Osteoblast (primary cell): ENCODE measurements at regions not wholly inside any gene's neighbourhood (a gene's known extent, or its start where the extent isn't known, plus 50 kb on each side); places are given as distances from the start of the nearest gene placed in this dataset.

Experiments used
- DNase-seq: peaks from one replicate; pipeline ENCODE4 v3.0.0; 2011; ENCODE audit warnings: low spot score, mixed read lengths; ENCODE audit not compliant: insufficient read length; ENCODE audit errors: missing footprints
- H2AFZ ChIP-seq: 2 replicates; pipeline ENCODE4 v1.6.0; 2011; ENCODE audit warnings: mild to moderate bottlenecking, low read length
- H3K27ac ChIP-seq: 2 replicates; pipeline ENCODE4 v1.5.1; 2011; ENCODE audit warnings: mild to moderate bottlenecking, low read depth, low read length, moderate library complexity
- H3K27me3 ChIP-seq: 2 replicates; pipeline ENCODE4 v1.6.0; 2012; ENCODE audit warnings: mild to moderate bottlenecking, control low read depth, inconsistent platforms, low read length, moderate library complexity; ENCODE audit not compliant: insufficient read depth
- H3K36me3 ChIP-seq: 2 replicates; pipeline ENCODE4 v1.5.1; 2011; ENCODE audit warnings: mild to moderate bottlenecking, low read length, control low read depth, moderate library complexity; ENCODE audit not compliant: insufficient read depth
- H3K4me1 ChIP-seq: 2 replicates; pipeline ENCODE4 v1.5.1; 2011; ENCODE audit warnings: mild to moderate bottlenecking, low read length, control low read depth, moderate library complexity; ENCODE audit not compliant: insufficient read depth
- H3K4me2 ChIP-seq: 2 replicates; pipeline ENCODE4 v1.6.0; 2011; ENCODE audit warnings: mild to moderate bottlenecking, low read length; ENCODE audit not compliant: insufficient read depth
- H3K4me3 ChIP-seq: fragments of 200-600 bp; sonication (generic); 3 replicates; pipeline ENCODE4 v1.5.1; 2012; ENCODE audit warnings: mild to moderate bottlenecking, low read length, inconsistent platforms; ENCODE audit not compliant: insufficient read depth
- H3K79me2 ChIP-seq: 2 replicates; pipeline ENCODE4 v1.6.0; 2012; ENCODE audit warnings: mild to moderate bottlenecking, low read length, control low read depth, inconsistent platforms; ENCODE audit not compliant: insufficient read depth
- H3K9me3 ChIP-seq: 2 replicates; pipeline ENCODE4 v1.5.1; 2011; ENCODE audit warnings: low read depth, low read length, control low read depth
- H4K20me1 ChIP-seq: 2 replicates; pipeline ENCODE4 v1.6.0; 2012; ENCODE audit warnings: mild to moderate bottlenecking, low read length, control low read depth; ENCODE audit not compliant: insufficient read depth
- TF ChIP-seq, protein P1 (sequence below): IDR thresholded peaks from 2 replicates; pipeline ENCODE4 v1.5.1; 2011; ENCODE audit warnings: mild to moderate bottlenecking, low read depth, low read length, moderate library complexity; ENCODE audit errors: extremely low read depth

GRCh38 chr10:9028231-9028630 is 973.7 kb downstream of the GATA3 start:
- Histone ChIP-seq H3K36me3 (no peaks in the 10 kb centered on the region), H3K4me3 (no peak overlapping the region), H2AFZ (no peak overlapping the region), H3K27ac (no peak overlapping the region), H3K4me2 (no peak overlapping the region), H3K79me2 (no peaks in the 10 kb centered on the region), H3K4me1 (no peaks in the 10 kb centered on the region), H4K20me1 (no peaks in the 10 kb centered on the region), H3K27me3 (no peaks in the 10 kb centered on the region), H3K9me3 (no peaks in the 10 kb centered on the region)
- TF ChIP-seq, protein P1, sequence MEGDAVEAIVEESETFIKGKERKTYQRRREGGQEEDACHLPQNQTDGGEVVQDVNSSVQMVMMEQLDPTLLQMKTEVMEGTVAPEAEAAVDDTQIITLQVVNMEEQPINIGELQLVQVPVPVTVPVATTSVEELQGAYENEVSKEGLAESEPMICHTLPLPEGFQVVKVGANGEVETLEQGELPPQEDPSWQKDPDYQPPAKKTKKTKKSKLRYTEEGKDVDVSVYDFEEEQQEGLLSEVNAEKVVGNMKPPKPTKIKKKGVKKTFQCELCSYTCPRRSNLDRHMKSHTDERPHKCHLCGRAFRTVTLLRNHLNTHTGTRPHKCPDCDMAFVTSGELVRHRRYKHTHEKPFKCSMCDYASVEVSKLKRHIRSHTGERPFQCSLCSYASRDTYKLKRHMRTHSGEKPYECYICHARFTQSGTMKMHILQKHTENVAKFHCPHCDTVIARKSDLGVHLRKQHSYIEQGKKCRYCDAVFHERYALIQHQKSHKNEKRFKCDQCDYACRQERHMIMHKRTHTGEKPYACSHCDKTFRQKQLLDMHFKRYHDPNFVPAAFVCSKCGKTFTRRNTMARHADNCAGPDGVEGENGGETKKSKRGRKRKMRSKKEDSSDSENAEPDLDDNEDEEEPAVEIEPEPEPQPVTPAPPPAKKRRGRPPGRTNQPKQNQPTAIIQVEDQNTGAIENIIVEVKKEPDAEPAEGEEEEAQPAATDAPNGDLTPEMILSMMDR: no peak
- no peak for DNase-seq

DNA sequence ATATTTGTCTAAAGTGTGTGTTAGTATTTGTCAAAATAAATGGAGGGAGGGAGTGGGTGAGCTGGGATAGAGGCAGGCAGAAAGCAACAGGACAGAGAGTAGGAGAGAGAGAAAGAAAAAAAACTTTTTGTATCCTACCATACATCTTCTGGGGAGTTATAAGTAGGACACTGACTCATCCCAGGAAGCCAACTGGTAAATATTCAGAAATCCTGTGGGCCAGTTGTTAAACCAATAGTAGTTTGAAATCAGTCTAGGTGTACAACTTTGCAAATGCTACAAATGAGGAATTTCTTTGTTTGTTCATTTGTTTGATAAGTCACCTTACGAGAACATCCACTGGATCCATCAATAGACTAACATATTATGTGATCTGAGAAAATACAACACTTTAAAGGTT is 980.9 kb downstream of the GATA3 start:
- H3K4me3 ChIP-seq: no peak overlapping the region
- no peak for DNase-seq
- no peaks in the 10 kb centered on the region for H3K9me3 ChIP-seq
- TF ChIP-seq, protein P1: no peak
- no peak overlapping the region for H2AFZ ChIP-seq
- H3K4me1 ChIP-seq: no peaks in the 10 kb centered on the region
- no peaks in the 10 kb centered on the region for H4K20me1 ChIP-seq
- H3K27ac ChIP-seq: no peak overlapping the region
- H3K79me2 ChIP-seq: no peaks in the 10 kb centered on the region
- H3K4me2 ChIP-seq: no peak overlapping the region
- H3K27me3 ChIP-seq: no peaks in the 10 kb centered on the region
- no peaks in the 10 kb centered on the region for H3K36me3 ChIP-seq

GRCh38 chr10:9036711-9037204 is 982.3 kb downstream of the GATA3 start:
- Histone ChIP-seq H3K4me2 (no peak overlapping the region), H2AFZ (no peak overlapping the region), H3K9me3 (no peaks in the 10 kb centered on the region), H3K27me3 (no peaks in the 10 kb centered on the region), H3K36me3 (no peaks in the 10 kb centered on the region), H3K4me1 (no peaks in the 10 kb centered on the region), H4K20me1 (no peaks in the 10 kb centered on the region), H3K4me3 (no peak overlapping the region), H3K79me2 (no peaks in the 10 kb centered on the region), H3K27ac (no peak overlapping the region)
- DNase-seq: no peak
- TF ChIP-seq, protein P1: no peak

GRCh38 chr10:9038146-9038714 is 983.7 kb downstream of the GATA3 start:
- no peaks in the 10 kb centered on the region for H3K79me2 ChIP-seq
- H3K27me3 ChIP-seq: no peaks in the 10 kb centered on the region
- no peak overlapping the region for H2AFZ ChIP-seq
- TF ChIP-seq, protein P1: no peak
- no peak overlapping the region for H3K4me3 ChIP-seq
- H3K27ac ChIP-seq: no peak overlapping the region
- no peak for DNase-seq
- no peaks in the 10 kb centered on the region for H3K4me1 ChIP-seq
- H4K20me1 ChIP-seq: no peaks in the 10 kb centered on the region
- no peaks in the 10 kb centered on the region for H3K9me3 ChIP-seq
- no peaks in the 10 kb centered on the region for H3K36me3 ChIP-seq
- no peak overlapping the region for H3K4me2 ChIP-seq
